Ascending aorta (tissue), 2 donors: ENCODE measurements at regions not wholly inside any gene's neighbourhood (a gene's known extent, or its start where the extent isn't known, plus 50 kb on each side); places are given as distances from the start of the nearest gene placed in this dataset.
A peak's percentile ranks its signal among the peaks of the same experiment; 100 is the strongest.

Experiments
- DNase-seq, 2 donors: peaks; one replicate each; pipeline ENCODE4 v3.0.0-alpha.2; 2019; ENCODE audit warnings: low spot score in 2 of 2
- H3K27ac ChIP-seq, 2 donors: fragments of 200-600 bp; sonication (generic); one replicate each; pipeline ENCODE4 v1.5.1; 2016 to 2017; ENCODE audit warnings: mild to moderate bottlenecking in 1 of 2
- H3K27me3 ChIP-seq: fragments of 200-600 bp; sonication (generic); one replicate; pipeline ENCODE4 v1.5.1; 2017
- H3K36me3 ChIP-seq, 2 donors: fragments of 200-600 bp; sonication (generic); one replicate each; pipeline ENCODE4 v1.5.1; 2016
- H3K4me1 ChIP-seq, 2 donors: fragments of 200-600 bp; sonication (generic); one replicate each; pipeline ENCODE4 v1.5.1; 2016 to 2017; ENCODE audit warnings: mild to moderate bottlenecking in 1 of 2
- H3K4me3 ChIP-seq, 2 donors: fragments of 200-600 bp; sonication (generic); one replicate each; pipeline ENCODE4 v1.5.1; 2016 to 2017; ENCODE audit warnings: mild to moderate bottlenecking in 1 of 2
- H3K9me3 ChIP-seq, 2 donors: fragments of 200-600 bp; sonication (generic); one replicate each; pipeline ENCODE4 v1.5.1; 2016
- intact Hi-C: fragments of 100-400 bp; cut with DNase I; formaldehyde crosslinking; loops from one replicate; pipeline ENCODE4 v1.15.1; 2023
- TF ChIP-seq, protein P1 (sequence below), 3 experiments: fragments of 200-600 bp in 2 of 3; fragments of 450-650 bp in 1 of 3; sonication (generic) in 2 of 3; IDR thresholded peaks; one replicate each; pipeline ENCODE4 v1.5.1; 2016 to 2019; ENCODE audit warnings: antibody characterized with exemption in 3 of 3, mild to moderate bottlenecking in 1 of 3, moderate library complexity in 1 of 3

DNA sequence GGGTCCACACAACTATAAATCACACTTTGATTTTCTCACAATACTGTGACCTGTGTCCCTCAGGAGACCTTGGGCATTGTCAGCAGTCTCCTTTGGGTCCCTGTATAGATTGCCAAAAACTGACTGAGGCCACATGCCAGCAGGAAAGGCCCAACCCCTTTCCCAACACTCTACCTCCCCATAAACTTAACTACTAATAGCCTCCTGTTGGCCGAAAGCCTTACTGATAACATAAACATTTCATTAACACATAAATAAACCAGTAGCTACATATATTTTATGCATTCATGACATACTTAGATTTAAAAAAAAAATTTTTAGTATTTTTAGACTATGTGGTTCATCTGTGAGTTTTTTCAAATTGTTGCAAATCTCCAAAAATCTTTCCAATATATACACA lies 153.5 kb downstream of the ARL4C start:
- TF ChIP-seq, protein P1, sequence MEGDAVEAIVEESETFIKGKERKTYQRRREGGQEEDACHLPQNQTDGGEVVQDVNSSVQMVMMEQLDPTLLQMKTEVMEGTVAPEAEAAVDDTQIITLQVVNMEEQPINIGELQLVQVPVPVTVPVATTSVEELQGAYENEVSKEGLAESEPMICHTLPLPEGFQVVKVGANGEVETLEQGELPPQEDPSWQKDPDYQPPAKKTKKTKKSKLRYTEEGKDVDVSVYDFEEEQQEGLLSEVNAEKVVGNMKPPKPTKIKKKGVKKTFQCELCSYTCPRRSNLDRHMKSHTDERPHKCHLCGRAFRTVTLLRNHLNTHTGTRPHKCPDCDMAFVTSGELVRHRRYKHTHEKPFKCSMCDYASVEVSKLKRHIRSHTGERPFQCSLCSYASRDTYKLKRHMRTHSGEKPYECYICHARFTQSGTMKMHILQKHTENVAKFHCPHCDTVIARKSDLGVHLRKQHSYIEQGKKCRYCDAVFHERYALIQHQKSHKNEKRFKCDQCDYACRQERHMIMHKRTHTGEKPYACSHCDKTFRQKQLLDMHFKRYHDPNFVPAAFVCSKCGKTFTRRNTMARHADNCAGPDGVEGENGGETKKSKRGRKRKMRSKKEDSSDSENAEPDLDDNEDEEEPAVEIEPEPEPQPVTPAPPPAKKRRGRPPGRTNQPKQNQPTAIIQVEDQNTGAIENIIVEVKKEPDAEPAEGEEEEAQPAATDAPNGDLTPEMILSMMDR (IDR thresholded peaks at IDR 0.05): no peak
- no peak overlapping the region for H3K4me3 ChIP-seq
- H3K36me3 ChIP-seq: no peaks in the 10 kb centered on the region
- no peak for DNase-seq
- no peaks in the 10 kb centered on the region for H3K27me3 ChIP-seq
- H3K4me1 ChIP-seq: no peaks in the 10 kb centered on the region
- intact Hi-C loops: no loop called here
- no peak overlapping the region for H3K27ac ChIP-seq
- no peaks in the 10 kb centered on the region for H3K9me3 ChIP-seq

DNA sequence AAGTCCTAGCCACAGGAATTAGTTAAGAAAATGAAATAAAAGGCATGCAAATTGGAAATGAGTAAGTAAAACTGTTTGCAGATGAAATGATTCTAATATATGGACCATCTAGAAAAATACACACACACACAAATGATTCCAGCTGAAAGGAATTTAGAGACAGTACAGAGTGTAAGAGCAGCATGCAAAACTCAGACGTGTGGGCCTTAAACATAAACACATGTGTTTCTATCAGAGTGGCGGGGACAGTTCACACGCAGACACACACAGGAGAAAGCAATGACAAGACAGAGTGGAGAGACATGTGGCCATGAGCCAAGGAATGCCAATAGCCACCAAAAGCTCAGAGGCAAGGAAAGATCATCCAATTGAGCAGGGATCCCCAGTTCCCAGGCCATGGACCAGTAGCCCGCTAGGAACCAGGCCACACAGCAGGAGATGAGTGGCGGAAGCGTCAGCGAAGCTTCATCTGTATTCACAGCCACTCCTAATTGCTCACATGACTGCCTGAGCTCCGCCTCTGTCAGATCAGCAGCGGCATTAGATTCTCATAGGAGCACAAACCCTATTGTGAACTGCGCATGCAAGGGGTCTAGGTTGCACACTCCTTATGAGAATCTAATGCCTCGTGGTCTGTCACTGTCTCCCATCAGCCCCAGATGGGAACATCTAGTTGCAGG lies 155.4 kb downstream of the ARL4C start:
- Histone ChIP-seq H3K4me1 (no peaks in the 10 kb centered on the region), H3K4me3 (no peak overlapping the region), H3K36me3 (no peaks in the 10 kb centered on the region), H3K27me3 (no peaks in the 10 kb centered on the region), H3K27ac (no peak overlapping the region), H3K9me3 (no peaks in the 10 kb centered on the region)
- TF ChIP-seq, protein P1 (IDR thresholded peaks at IDR 0.05): no peak
- intact Hi-C loops: no loop called here
- DNase-seq: no peak

DNA sequence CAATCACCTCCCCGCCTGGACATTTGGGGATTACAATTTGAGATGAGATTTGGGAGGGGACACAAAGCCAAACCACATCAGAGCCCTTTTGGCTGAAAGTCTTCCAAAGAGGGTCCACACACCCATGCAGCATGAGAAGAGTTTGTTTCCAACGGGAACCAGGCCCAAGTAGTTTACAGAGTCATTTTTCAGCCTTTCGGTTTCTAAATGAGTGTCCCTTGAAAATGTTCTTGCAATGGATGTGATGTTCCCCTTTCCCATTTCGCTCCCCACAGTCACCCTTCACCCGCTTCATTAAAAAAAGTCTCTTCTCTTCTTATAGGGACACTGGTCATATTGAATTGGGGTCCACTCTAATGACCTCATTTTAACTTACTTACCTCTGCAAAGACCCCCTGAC lies 157.4 kb downstream of the ARL4C start:
- TF ChIP-seq, protein P1 (IDR thresholded peaks at IDR 0.05): no peak
- H3K4me1 ChIP-seq: no peaks in the 10 kb centered on the region
- intact Hi-C loops: no loop called here

DNA sequence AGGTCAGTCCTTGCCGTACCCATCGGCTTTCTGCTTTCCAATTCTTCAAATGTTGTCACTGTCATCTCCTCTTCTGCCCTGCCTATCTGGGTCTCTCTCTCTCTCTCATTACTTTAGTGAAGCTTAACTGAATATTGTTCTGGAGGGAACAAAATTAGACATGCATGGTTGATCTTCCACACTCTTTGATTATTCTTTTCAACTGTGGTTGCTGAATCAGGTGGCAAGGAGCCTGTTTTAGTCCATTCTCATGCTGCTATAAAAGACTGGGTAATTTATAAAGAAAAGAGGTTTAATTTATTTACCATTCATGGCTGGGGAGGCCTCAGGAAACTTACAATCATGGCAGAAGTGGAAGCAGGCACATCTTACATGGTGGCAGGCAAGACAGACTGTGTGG lies 157.9 kb downstream of the ARL4C start:
- Histone ChIP-seq H3K4me1 (no peaks in the 10 kb centered on the region), H3K36me3 (no peaks in the 10 kb centered on the region), H3K27me3 (no peaks in the 10 kb centered on the region), H3K9me3 (no peaks in the 10 kb centered on the region), H3K4me3 (no peak overlapping the region), H3K27ac (no peak overlapping the region)
- DNase-seq: no peak
- intact Hi-C loops: no loop called here
- TF ChIP-seq, protein P1 (IDR thresholded peaks at IDR 0.05): no peak

More for the DNA sequence above, 157.4 kb downstream of the ARL4C start:
- no peak overlapping the region for H3K4me3 ChIP-seq
- H3K27ac ChIP-seq: no peak overlapping the region
- H3K27me3 ChIP-seq: no peaks in the 10 kb centered on the region
- DNase-seq: no peak
- no peaks in the 10 kb centered on the region for H3K9me3 ChIP-seq
- no peaks in the 10 kb centered on the region for H3K36me3 ChIP-seq

DNA sequence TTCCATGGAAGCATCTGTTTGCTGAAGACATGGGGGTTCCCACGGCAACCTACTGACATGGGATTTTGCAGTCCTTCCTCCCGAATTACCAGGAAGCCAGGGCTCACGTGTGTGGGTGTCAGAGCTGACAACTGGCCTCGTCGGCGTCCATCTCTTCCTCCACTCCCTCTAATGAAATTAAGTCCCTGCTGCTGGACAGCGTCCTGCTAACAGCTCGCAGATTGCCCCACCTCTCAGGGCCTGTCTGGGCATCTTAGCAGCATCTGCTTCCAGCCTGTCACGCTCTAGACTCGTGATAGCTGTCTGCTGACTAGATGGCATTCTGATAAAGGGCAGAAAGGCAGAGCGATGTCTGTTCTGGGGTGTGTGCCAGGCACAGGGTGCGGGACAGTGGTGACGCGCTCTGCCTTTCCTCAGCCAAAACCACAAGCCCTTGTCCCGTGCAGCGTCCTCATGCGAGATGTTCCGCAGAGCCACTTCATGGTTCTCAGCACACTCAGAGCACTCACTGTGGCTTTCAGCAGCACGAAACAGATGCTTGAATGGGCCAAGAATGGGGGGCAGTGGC lies 161.1 kb downstream of the ARL4C start:
- H3K27ac ChIP-seq: no peak overlapping the region
- no peaks in the 10 kb centered on the region for H3K9me3 ChIP-seq
- H3K4me3 ChIP-seq: no peak overlapping the region
- DNase-seq: peak; percentile 76 to 83
- intact Hi-C loops: no loop called here
- H3K27me3 ChIP-seq: no peaks in the 10 kb centered on the region
- no peaks in the 10 kb centered on the region for H3K4me1 ChIP-seq
- no peaks in the 10 kb centered on the region for H3K36me3 ChIP-seq
- TF ChIP-seq, protein P1 (IDR thresholded peaks at IDR 0.05): no peak
